ENCODE measurements at regions not wholly inside any gene's neighbourhood (a gene's known extent, or its start where the extent isn't known, plus 50 kb on each side); places are given as distances from the start of the nearest gene placed in this dataset.

GRCh38 chr5:117801583-117801982 is 1186.8 kb downstream of the DTWD2 start:
- no peaks in the 10 kb centered on the region for H3K79me2 ChIP-seq (ENCODE audit: low read depth)
- H3K9me3 ChIP-seq (ENCODE audit: insufficient read depth, low read depth): no peaks in the 10 kb centered on the region
- H3K27ac ChIP-seq: no peak overlapping the region
- H3K4me3 ChIP-seq: no peak overlapping the region
- no peaks in the 10 kb centered on the region for H3K36me3 ChIP-seq (ENCODE audit: low read depth)
- no peak overlapping the region for H3K4me2 ChIP-seq
- BruUV-seq (replicated peaks): no TSS peak
- no peaks in the 10 kb centered on the region for H3K4me1 ChIP-seq (replicated peaks; ENCODE audit: insufficient read depth)
- POLR2A ChIA-PET (ENCODE audit: unreplicated experiment): no interaction called here
- H3F3A ChIP-seq (ENCODE audit: insufficient read depth, low read depth): no peaks in the 10 kb centered on the region
- H3K9me2 ChIP-seq (ENCODE audit: insufficient read depth): no peaks in the 10 kb centered on the region
- no peak overlapping the region for H2AFZ ChIP-seq
- no peaks in the 10 kb centered on the region for H4K20me1 ChIP-seq (ENCODE audit: insufficient read depth)
- CTCF ChIA-PET: no interaction called here
- intact Hi-C loops (cut with micrococcal nuclease; ENCODE audit: unreplicated experiment): no loop called here
- TF ChIP-seq EZH2 (IDR thresholded peaks at IDR 0.05; ENCODE audit: low read depth): no peak
- TF ChIP-seq, protein P1, sequence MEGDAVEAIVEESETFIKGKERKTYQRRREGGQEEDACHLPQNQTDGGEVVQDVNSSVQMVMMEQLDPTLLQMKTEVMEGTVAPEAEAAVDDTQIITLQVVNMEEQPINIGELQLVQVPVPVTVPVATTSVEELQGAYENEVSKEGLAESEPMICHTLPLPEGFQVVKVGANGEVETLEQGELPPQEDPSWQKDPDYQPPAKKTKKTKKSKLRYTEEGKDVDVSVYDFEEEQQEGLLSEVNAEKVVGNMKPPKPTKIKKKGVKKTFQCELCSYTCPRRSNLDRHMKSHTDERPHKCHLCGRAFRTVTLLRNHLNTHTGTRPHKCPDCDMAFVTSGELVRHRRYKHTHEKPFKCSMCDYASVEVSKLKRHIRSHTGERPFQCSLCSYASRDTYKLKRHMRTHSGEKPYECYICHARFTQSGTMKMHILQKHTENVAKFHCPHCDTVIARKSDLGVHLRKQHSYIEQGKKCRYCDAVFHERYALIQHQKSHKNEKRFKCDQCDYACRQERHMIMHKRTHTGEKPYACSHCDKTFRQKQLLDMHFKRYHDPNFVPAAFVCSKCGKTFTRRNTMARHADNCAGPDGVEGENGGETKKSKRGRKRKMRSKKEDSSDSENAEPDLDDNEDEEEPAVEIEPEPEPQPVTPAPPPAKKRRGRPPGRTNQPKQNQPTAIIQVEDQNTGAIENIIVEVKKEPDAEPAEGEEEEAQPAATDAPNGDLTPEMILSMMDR (conservative IDR thresholded peaks at IDR 0.05): no peak
- H3K27me3 ChIP-seq (ENCODE audit: insufficient read depth, low read depth): no peaks in the 10 kb centered on the region
- no peak for DNase-seq

GRCh38 chr5:117800261-117800660 is 1188.1 kb downstream of the DTWD2 start:
- Histone ChIP-seq H3K4me2 (no peak overlapping the region), H3K9me3 (ENCODE audit: insufficient read depth, low read depth) (no peaks in the 10 kb centered on the region), H3K36me3 (ENCODE audit: low read depth) (no peaks in the 10 kb centered on the region), H3K27ac (no peak overlapping the region), H2AFZ (no peak overlapping the region), H3K4me3 (no peak overlapping the region), H3K79me2 (ENCODE audit: low read depth) (no peaks in the 10 kb centered on the region), H3K27me3 (ENCODE audit: insufficient read depth, low read depth) (no peaks in the 10 kb centered on the region), H4K20me1 (ENCODE audit: insufficient read depth) (no peaks in the 10 kb centered on the region), H3K4me1 (replicated peaks; ENCODE audit: insufficient read depth) (no peaks in the 10 kb centered on the region), H3F3A (ENCODE audit: insufficient read depth, low read depth) (no peaks in the 10 kb centered on the region), H3K9me2 (ENCODE audit: insufficient read depth) (no peaks in the 10 kb centered on the region)
- no TSS peak for BruUV-seq (replicated peaks)
- POLR2A ChIA-PET (ENCODE audit: unreplicated experiment): no interaction called here
- CTCF ChIA-PET: no interaction called here
- intact Hi-C loops (cut with micrococcal nuclease; ENCODE audit: unreplicated experiment): no loop called here
- TF ChIP-seq EZH2 (IDR thresholded peaks at IDR 0.05; ENCODE audit: low read depth): no peak
- TF ChIP-seq, protein P1 (conservative IDR thresholded peaks at IDR 0.05): no peak
- DNase-seq: no peak

GRCh38 chr5:117794847-117795246 is 1193.5 kb downstream of the DTWD2 start:
- POLR2A ChIA-PET (ENCODE audit: unreplicated experiment): no interaction called here
- BruUV-seq (replicated peaks): no TSS peak
- H4K20me1 ChIP-seq (ENCODE audit: insufficient read depth): no peaks in the 10 kb centered on the region
- TF ChIP-seq, protein P1 (conservative IDR thresholded peaks at IDR 0.05): no peak
- no peak for TF ChIP-seq EZH2 (IDR thresholded peaks at IDR 0.05; ENCODE audit: low read depth)
- H2AFZ ChIP-seq: no peak overlapping the region
- H3K9me2 ChIP-seq (ENCODE audit: insufficient read depth): no peaks in the 10 kb centered on the region; the same call in 1 of the 2 replicates
- no peaks in the 10 kb centered on the region for H3K27me3 ChIP-seq (ENCODE audit: insufficient read depth, low read depth)
- H3K79me2 ChIP-seq (ENCODE audit: low read depth): no peaks in the 10 kb centered on the region
- intact Hi-C loops (cut with micrococcal nuclease; ENCODE audit: unreplicated experiment): no loop called here
- H3K27ac ChIP-seq: no peak overlapping the region
- DNase-seq: no peak
- no peaks in the 10 kb centered on the region for H3K4me1 ChIP-seq (replicated peaks; ENCODE audit: insufficient read depth)
- no peaks in the 10 kb centered on the region for H3F3A ChIP-seq (ENCODE audit: insufficient read depth, low read depth)
- no peak overlapping the region for H3K4me3 ChIP-seq
- CTCF ChIA-PET: no interaction called here
- no peaks in the 10 kb centered on the region for H3K36me3 ChIP-seq (ENCODE audit: low read depth)
- H3K9me3 ChIP-seq (ENCODE audit: insufficient read depth, low read depth): no peaks in the 10 kb centered on the region
- no peak overlapping the region for H3K4me2 ChIP-seq
